HG03064 (cell line): ENCODE measurements at regions not wholly inside any gene's neighbourhood (a gene's known extent, or its start where the extent isn't known, plus 50 kb on each side); places are given as distances from the start of the nearest gene placed in this dataset.

Experiments
- ATAC-seq: cut with Tn5 transposase; IDR thresholded peaks from one replicate; pipeline ENCODE4 v1.9.1; 2021; ENCODE audit warnings: low read depth; ENCODE audit not compliant: unreplicated experiment

DNA sequence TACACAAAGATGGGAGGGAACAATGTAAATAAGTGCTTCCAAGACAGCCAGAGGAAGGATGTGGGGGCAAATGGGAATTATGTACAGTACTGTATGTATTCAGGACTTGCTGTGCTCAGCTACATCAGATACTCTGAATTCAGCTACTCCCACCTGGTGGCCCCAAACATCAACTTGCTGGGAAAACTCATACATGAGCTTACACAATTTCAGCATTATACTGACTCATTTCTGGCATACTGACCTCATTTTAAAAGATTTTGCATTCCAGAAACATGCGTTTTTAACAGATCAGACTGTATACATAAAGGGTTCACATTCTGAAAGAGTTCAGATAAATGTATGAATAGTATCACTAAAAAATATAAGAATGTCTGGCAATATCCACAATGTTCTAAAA lies 59.7 kb downstream of the GPX5 start:
- ATAC-seq = no peak

DNA sequence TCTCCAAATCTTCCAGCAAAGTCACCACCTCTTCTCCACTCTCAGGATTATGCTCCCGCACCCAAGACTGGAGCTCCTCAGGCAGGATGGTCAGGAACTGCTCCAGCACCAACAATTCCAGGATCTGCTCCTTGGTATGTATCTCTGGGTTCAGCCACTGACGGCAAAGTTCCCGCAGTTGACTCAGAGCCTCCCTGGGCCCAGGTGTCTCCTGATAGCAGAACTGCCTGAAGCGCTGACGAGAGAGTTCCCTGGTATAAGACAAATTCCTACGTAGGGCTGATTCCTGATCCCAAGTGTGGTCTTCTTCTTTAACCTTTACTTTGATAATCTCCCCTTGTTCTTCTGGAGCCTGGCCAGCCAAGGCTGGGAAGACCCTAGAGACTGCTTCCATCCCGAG lies 60.6 kb downstream of the GPX5 start:
- ATAC-seq = no peak

DNA sequence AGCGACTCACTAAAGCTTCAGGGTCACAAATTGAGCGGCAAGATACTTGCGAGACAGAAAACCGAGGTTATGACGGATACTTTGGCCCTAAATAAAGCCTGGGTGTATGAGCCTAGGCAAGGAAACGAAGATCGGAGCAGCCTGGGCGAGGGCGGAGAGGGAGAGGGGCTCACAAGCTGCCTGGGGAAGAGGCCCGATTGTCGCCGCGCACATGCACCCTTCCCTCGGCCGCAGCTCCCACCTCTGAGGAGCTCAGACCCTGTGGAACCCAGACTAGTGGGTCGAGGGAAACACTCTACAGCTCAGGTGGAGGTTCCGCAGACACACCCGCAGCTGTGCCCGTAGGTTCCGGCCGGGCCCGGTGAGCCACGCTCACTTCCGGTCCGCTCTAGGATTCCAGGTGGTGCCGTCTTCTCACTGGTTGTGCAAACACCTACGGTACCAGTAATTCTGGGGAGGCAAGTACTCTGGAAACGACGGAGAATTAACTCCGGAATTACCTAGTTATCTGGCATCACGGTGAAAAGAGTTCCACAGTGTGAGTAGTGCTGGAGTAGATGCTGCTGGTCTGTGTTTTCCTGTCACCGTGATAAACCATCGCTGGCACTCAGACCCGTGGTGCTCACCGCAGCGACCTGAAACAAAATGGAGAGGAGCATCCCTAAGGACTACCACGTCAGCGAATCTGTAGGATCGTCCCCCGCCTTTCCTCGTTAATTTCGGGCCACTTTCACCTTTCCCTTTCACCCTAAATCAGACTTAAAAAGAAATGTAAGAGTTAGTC lies 61.5 kb downstream of the GPX5 start:
- peak; percentile 73 for ATAC-seq

DNA sequence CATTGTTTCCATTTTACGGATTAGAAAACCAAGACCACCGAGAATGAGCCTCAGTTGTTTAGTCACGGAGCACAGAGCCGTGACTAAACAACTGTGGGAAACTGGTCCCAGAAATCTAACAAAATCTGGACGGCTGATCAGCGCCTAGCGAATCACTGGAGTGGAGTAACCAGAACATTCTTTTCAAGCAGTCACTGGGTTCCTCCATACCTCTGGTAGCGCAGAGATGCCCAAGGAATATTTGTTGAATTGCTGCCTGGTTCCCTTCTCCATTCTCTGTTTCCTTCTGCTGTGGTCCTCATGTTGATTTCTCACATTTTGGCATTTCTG lies 62.0 kb downstream of the GPX5 start:
- ATAC-seq = no peak

DNA sequence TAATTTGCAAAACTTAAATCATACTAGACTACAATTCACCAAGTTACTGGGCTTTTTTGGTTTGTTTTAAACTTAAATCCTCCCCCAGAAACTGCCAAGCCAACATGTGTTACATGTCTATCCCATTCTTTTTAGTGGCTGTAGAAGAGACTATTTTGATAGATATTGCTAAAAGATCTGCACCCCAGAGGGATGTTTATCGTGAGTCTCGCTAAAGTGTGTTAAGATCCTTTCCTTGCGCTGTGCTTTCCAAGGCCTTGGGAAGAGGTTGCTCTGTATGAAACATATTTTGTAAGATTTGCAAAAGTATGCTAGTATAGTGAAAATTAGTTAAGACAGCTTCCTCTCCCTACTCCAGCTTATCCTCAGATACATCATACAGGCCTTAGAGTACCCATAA lies 63.0 kb downstream of the GPX5 start:
- ATAC-seq = no peak

DNA sequence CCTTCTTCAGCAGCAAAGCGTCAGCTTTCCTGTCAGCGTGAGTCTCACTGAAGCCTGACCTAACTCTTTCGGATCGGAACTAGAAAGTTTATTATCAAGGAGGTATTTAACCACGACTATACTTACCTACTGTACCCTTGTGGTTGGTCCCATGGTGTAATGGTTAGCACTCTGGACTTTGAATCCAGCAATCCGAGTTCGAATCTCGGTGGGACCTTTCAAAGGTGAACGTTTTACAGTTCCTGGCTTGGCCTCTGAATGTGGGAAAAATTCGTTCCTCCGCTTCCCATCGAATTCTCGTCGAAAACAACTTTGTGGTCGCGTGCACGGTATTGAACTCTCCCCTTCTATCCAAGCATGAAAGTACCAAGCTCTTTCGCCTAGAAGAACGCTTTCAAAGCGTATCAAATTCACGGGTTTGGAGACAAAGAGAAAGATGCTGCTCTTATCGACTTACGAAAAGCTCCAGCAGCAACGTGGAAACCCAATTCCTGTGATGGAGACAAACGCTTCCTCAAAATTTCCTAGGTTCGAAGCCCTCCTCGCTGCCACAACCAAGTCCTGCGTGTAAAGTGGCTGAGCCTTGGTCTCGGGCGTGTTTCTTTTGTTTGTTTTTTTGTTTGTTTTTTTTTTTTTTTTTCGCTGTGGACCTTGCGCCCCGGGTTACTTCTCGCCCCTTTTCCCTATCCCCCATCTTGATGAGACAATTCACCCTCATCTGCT lies 63.7 kb downstream of the GPX5 start:
- no peak for ATAC-seq

DNA sequence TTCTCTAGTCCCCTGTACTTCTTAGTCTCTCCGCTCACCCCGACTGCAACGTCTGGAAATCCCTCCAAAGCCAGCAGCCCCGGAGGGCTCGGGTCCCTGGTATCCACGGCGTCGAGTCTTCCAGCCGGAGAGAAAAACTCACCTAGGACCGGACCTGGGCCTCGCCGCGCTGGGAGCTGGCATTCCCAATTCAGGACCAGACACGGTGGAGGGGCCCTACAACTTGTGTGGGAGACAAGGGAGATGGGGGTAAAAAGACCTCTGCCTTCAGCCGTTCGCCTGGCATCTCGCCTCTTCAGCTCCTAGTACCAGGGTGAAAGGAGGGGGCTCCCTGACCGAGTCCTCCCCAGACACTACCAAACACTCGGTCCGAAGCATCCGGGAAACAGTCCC lies 64.3 kb downstream of the GPX5 start:
- no peak for ATAC-seq

DNA sequence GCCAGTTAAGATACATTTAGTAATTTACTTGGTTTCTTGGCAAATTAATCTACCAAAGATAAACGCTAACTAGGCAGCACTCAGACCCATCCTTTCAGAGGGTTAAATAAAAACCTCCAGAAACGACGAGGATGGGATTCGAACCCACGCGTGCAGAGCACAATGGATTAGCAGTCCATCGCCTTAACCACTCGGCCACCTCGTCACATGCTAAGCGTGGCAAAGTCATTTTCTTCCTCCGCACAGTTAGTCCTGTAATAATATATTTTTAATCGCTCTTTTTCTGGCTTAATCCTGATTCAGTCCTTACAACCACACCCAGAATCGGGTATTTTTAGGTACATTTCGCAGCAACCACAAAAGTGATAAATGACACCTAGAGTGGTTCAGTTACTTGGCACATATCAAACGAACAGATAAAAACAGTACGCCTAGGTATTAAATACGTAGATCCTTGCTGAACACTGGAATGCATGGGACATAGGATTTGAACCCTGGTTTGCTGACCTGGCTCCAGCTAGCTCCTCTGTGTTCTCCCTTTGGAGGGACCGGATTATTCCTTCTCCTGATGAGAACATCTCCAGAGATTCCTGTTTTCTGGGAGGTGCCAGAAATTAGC lies 71.6 kb downstream of the GPX5 start:
- ATAC-seq = no peak

DNA sequence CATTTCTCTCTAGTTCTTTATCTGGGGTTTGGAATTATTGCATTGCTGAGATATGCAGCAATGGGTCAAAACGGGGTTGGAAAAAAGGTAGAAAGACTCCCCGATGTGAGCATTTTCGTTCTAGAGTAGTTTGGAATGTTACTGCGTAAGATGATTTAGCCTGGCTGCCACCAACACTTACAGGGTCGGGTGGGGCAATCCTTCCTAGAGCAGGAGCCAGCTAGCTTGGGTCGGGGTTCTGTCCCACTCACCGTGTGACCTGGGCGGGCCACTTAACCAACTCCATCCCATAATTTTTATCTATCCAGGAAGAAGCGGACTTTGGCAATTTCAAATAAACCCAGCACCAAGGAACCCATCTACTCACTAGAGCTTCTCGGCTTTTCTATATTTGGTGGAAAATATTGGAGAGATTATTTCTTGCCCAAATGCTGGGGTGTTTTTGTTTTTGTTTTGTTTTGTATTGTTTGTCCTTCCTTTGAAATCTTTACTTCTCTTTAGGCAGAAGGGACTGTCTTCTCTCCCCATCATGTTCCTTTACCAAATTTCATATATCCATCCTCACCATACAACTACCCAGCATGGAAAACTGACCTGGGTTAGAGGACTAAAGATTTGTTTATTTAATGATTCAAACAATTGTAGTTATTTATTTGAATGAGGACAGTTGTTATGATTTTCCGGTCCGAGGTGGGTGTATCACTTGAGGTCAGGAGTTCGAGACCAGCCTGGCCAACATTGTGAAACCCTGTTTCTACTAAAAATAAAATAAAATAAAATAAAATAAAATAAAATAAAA lies 72.4 kb downstream of the GPX5 start:
- ATAC-seq = no peak

DNA sequence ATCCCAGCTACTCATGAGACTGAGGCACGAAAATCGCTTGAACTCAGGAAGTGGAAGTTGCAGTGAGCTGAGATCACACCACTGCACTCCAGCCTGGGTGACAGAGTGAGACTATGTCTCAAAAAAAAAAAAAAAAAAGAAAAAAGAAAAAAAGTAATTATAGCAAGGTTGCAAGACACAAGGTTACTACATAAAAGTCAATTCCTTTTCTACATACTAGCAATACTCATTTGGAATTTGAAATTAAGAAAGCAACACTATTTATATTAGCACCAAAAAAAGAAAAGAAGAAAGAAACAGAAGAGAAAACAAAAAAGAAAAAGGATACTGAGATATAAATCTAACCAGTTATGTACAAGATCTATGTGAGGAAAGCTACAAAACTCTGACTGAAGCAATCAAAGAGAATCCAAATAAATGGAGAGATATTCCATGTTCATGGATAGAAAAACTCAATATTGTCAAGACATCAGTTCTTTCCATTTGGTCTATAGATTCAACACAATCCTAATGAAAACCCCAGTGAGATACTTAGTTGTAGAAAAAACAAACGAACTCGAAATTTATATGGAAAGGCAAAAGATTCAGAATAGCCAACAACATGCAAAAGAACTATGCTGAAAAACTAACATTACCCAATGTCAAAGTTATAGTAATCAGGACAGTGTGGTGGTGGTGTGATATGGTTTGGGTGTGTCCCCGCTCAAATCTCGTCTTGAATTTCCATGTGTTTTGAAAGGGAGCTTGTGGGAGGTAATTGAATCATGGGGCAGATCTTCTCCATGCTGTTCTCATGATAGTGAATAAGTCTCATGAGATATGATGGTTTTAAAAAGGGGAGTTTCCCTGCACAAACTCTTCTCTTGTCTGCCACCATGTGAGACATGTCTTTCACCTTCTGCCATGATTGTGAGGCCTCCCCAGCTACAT lies 73.3 kb downstream of the GPX5 start:
- ATAC-seq = no peak

DNA sequence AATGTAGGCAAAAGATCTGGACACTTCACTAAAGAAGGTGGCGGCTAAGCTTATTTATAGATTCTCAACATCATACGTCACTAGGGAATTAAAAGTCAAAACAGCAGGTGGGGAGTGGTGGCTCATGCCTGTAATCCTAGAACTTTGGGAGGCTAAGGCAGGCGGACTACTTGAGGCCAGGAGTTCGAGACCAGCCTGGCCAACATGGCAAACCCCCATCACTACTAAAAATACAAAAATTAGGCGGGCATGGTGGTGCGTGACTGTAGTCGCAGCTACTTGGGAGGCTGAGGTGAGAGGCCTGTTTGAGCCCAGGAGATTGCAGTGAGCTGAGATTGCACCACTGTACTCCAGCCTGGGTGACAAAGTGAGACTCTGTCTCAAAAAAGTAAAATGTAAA lies 74.6 kb downstream of the GPX5 start:
- ATAC-seq = no peak

DNA sequence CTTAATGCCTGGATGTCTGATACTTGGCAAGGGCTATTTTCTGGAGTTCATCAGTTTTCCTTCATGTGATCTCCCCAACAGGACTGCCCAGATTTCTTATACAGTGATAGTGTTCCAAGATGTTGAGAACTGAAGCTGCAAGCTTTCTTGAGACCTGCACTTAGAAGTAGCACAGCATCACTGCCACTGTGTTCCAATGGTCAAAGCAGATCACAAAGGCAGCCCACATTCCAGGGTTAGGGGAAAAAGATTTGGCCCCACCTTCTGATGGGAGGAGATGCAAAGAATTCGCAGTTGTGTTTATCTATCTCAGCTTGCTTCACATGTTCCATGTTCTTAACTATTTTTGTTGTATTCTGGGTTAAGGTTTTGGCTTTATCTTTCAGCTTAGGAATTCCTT lies 78.2 kb downstream of the GPX5 start:
- ATAC-seq = no peak

DNA sequence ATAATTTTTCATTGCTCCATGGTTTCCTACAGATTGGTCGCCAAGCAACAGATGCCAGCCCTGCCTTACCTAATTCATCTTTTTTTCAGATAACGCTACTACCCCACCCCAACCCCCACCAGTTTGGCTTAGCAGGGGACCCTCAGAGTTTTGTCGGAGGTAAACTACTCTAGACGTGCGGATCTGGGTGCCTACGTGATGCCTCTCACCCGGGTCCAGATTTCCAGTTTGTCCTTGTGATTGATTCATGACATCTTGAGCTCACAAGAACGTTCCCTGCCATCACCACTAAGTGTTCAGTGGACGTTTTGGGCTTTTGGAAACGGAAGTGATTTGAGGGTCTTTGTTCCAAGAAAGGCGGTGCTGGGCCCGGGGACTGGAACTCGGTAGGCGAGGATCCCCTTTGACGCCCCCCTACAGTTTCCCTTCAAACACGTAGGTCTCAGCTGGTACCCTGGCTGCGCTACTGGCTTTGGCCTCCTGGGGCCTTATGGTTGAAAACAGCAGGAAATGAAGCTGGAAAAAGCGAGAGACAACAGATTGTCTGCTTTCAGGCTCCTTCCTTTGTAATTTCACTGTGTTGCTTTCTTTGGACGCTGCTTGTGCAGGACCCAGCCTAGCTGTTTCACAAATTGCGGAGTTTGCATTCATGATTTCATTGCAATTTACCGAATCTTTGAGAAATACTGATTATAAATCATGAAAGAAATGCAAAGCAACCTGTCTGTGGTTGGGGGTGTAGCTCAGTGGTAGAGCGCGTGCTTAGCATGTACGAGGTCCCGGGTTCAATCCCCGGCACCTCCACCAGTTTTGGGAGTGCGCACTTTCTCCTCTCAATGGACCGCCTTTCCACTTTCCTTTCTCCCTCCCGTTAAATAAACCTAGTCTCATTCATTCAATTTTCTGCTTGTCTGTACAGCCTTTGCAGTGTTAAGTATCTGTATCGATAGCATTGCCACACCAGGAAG lies 81.0 kb downstream of the GPX5 start:
- ATAC-seq = no peak

DNA sequence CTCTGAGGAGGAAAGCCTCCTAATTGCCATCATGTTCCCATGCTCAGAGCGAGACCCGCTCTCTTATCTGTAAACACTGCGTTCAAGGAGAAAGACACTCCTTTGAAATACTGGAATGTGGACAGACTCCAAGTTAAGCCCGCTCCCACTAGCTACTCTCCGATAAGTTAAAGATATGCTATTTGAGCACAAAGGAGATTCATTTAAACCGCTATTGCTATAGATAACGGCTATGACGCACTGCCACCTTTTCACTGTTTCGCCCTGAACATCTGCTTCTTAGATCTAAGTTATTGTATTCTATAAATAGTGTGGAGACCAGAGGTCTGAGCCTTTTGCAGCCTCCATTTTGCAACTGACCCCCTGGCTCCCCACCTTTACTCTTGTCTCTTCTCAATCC lies 82.3 kb downstream of the GPX5 start:
- ATAC-seq = no peak

DNA sequence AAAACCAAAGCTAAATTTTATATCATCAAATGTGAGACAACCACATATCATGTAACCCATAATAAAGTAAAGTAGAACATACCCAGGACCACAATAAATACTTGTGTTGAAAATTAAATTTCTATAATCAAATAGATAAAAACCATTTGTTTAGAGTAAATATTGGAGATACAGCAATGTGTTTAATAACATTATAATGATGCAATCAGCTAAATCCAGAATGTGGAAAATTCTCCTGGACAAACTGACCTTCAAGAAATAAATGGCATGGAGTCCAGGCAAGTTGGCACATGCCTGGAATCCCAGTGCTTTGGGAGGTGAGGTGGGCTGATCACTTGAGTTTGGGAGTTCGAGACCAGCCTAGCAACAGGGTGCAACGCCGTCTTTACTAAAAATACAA lies 84.0 kb downstream of the GPX5 start:
- no peak for ATAC-seq

DNA sequence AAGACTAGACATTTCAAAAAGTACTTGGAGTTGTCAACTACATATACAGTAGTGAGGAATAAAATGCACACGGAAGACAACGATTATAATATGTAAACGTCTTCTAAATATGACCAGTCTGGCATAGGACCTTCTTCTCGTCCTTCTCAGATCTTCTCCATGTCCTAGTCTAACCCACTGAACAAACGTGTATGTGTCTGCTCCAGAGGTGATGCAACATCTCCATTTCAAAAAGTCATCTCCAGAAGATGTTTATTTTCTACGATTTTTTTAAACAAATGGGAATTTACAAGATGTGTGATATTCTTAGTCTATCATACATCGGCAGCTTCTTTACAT lies 89.9 kb downstream of the GPX5 start:
- ATAC-seq = no peak

DNA sequence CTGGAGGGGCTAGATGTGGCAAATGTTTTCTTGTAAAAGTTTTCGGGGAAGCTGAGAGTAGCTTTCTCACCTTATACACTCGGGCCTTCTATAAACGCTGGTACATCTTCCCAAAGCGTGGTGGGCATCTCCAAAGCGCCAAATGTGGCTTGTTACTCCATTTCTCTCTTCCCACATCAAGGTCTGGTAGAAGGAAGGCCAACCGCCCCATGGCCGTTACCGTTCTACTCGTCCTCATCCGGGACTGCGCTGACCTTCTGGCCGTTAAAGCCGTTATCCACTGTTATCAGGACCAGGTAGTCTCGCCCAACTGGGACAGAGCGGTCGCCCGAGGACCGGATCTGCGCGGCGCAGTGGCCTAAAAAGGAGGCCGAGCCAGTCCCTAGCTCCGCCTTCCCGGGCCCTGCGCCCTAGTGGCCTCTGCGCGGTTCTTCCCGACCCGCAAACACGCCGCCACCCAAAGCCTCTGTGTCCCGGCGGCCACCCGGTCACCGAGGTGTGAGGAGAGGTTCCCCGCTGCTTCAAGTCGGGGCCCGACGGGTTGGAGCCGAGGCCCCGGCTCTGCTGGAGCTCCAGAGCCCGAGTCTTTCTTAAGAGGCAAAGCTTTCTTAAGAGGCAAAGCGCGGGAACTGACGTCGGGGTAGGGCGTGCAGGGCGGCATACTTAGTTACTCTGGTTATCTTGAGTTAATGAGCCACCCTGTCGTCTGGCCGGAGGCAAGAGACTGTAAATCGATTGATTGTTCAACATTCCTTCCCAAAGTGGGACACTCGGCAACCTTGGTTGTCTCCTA lies 90.5 kb downstream of the GPX5 start:
- no peak for ATAC-seq

DNA sequence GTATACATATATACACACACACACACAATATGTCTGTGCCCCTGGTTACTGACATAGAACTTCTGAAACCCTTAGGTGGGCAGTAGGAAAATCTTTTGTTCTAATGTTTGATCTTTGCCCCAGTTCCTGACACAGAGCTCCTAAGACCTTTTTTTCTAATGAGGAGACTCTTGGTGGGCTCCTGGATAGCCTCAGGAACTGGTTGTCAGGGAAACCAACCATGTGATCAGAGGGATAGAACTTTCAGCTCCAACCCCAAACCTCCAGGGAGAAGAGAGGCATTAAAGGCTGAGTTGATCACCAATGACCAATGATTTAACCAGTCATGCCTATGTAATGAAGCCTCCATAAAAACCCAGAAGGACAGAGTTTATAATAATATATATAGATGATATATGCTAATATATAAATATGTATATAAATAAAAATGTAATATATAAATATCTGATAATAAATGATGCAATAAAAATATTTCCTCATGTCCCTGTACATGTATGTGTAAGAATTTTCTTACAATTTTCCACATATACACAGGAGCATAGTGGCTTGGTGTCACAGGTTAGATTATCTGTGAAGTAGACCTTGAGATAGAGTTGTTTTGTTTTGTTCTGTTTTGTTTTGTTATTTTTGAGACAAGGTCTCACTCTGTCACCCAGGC lies 93.3 kb downstream of the GPX5 start:
- no peak for ATAC-seq
